Gastrocnemius medialis (tissue), 4 donors: ENCODE measurements at regions not wholly inside any gene's neighbourhood (a gene's known extent, or its start where the extent isn't known, plus 50 kb on each side); places are given as distances from the start of the nearest gene placed in this dataset.

Experiments used
- ATAC-seq, 2 donors: fragments of 150-250 bp; one replicate each; pipeline ENCODE4 v1.9.1; 2016
- DNase-seq, 2 donors: peaks; one replicate each; pipeline ENCODE4 v3.0.0-alpha.2; 2019
- H3K27ac ChIP-seq, 4 donors: fragments of 200-600 bp; sonication (generic); 1 replicate in 1 of 4; 2 replicates in 3 of 4; pipeline ENCODE4 v1.5.1; 2016 to 2018; ENCODE audit warnings: mild to moderate bottlenecking in 2 of 4, moderate library complexity in 1 of 4
- H3K27me3 ChIP-seq, 3 donors: fragments of 200-600 bp; sonication (generic) in 2 of 3; 1 replicate in 1 of 3; 2 replicates in 2 of 3; pipeline versions ENCODE4 v1.5.1 to v1.6.0; 2016 to 2019; ENCODE audit warnings: mild to moderate bottlenecking in 1 of 3, moderate library complexity in 1 of 3
- H3K36me3 ChIP-seq, 2 donors: fragments of 200-600 bp; sonication (generic) in 1 of 2; one replicate each; pipeline ENCODE4 v1.5.1; 2017 to 2018
- H3K4me1 ChIP-seq, 2 donors: fragments of 200-600 bp; sonication (generic) in 1 of 2; one replicate each; pipeline ENCODE4 v1.5.1; 2016 to 2017; ENCODE audit warnings: mild to moderate bottlenecking in 2 of 2
- H3K4me3 ChIP-seq, 4 donors: fragments of 200-600 bp; sonication (generic) in 3 of 4; 1 replicate in 1 of 4; 2 replicates in 3 of 4; pipeline ENCODE4 v1.5.1; 2016 to 2019; ENCODE audit warnings: mild to moderate bottlenecking in 2 of 4
- H3K9me3 ChIP-seq, 3 donors: fragments of 200-600 bp; sonication (generic) in 2 of 3; 1 replicate in 1 of 3; 2 replicates in 2 of 3; pipeline ENCODE4 v1.5.1; 2016 to 2019
- CTCF ChIP-seq, 5 experiments: fragments of 450-650 bp in 3 of 5; fragments of 200-600 bp in 2 of 5; sonication (generic) in 2 of 5; IDR thresholded peaks in 4 of 5; conservative IDR thresholded peaks in 1 of 5; 1 replicate in 4 of 5; 2 replicates in 1 of 5; pipeline ENCODE4 v1.5.1; 2016 to 2019; ENCODE audit warnings: antibody characterized with exemption in 5 of 5, mild to moderate bottlenecking in 3 of 5, moderate library complexity in 3 of 5
- POLR2A ChIP-seq, 2 donors: fragments of 450-650 bp; IDR thresholded peaks; one replicate each; pipeline ENCODE4 v1.6.1; 2017; ENCODE audit warnings: antibody characterized with exemption in 2 of 2, mild to moderate bottlenecking in 2 of 2, moderate library complexity in 2 of 2
- in situ Hi-C, 4 donors: fragments of 200-750 bp; cut with MboI; loops; one replicate each; pipeline versions ENCODE4 v1.15.0 to v1.8.0; 2017; ENCODE audit warnings: low sequenced_read_pairs in 4 of 4
- intact Hi-C: fragments of 100-400 bp; cut with DNase I; formaldehyde crosslinking; loops from one replicate; pipeline ENCODE4 v1.15.1; 2023; ENCODE audit warnings: low total_unique reads

DNA sequence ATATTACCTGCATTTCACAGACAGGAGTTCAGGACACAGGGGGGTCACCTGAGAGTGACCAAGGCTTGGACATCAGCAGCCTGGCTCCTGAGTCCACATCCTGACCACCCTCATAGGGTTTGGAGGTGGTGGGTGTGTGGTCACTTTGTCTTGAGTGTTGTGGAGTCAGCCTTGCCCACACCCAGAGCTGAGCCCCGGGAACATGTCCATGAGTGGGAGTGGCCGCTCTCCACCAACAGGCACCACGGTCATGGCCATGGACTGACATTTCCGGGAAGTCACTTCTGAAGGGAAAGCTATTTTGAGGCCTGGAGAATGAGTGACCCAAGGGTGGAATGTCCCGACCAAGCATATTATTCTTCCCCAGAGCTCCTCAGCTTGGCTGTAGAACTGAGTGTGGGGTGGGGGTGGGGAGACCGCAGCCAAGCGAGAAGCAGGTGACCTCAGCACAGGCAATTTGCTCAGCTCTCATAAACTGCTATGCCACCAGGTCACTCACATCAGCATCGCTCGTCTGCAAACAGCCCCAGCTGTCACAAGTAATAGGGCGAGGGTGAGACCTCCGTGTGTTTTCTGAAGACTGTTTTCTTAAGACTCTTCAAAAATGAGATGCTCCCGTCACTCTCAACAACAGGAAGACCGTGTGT is 348.6 kb upstream of the CDH4 start:
- no peak for DNase-seq
- H3K27me3 ChIP-seq, result no peaks in the 10 kb centered on the region
- in situ Hi-C loops, result no loop called here
- H3K36me3 ChIP-seq, result no peaks in the 10 kb centered on the region
- H3K9me3 ChIP-seq, result no peaks in the 10 kb centered on the region
- H3K4me1 ChIP-seq, result no peaks in the 10 kb centered on the region
- no peak overlapping the region for H3K27ac ChIP-seq
- no peak overlapping the region for H3K4me3 ChIP-seq
- no peak for ATAC-seq
- intact Hi-C loops, result no loop called here
- TF ChIP-seq POLR2A (IDR thresholded peaks at IDR 0.05), result no peak
- TF ChIP-seq CTCF (IDR thresholded peaks at IDR 0.05 in 4 of 5, conservative IDR thresholded peaks at IDR 0.05 in 1 of 5), result no peak

DNA sequence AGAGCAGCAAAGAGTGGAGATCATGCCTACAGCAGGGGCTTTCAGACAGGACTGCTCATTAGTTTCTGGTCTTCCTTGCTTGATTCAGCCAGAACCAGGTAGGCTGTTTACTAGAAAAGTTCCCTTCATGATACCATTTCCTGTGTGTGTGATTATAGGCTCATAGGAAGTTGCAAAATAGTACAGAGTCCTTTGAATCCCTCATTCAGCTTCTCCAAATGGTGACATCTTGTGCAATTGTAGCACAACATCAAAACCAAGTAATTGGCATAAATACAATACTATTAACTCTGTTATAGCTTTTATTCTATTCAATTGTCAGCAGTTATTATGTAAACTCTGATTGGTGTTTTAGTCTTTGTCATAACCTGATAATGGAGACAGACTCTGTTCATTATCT is 347.3 kb upstream of the CDH4 start:
- intact Hi-C loops, result no loop called here
- Histone ChIP-seq H3K4me3 (no peak overlapping the region), H3K27me3 (no peaks in the 10 kb centered on the region), H3K36me3 (no peaks in the 10 kb centered on the region), H3K4me1 (no peaks in the 10 kb centered on the region), H3K27ac (no peak overlapping the region), H3K9me3 (no peaks in the 10 kb centered on the region)
- ATAC-seq, result no peak
- no peak for DNase-seq
- TF ChIP-seq CTCF (IDR thresholded peaks at IDR 0.05 in 4 of 5, conservative IDR thresholded peaks at IDR 0.05 in 1 of 5), result no peak
- no peak for TF ChIP-seq POLR2A (IDR thresholded peaks at IDR 0.05)
- in situ Hi-C loops, result no loop called here

DNA sequence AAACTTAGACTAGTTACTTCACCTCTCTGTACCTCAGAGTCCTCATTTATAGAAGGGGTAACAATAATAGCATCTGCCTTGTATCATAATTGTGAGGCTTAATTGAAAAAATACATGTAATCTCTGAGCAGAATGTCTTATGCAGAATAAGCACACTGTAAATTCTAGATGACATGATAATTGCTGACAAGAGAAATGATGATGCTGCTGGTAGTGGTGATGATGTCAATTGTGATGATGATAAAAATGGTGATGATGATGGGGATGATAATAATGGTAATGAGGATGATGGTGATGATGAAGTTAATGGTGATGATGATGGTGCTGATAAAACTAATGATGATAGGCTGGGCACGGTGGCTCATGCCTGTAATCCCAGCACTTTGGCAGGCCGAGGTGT is 346.1 kb upstream of the CDH4 start:
- no peak for TF ChIP-seq CTCF (IDR thresholded peaks at IDR 0.05 in 4 of 5, conservative IDR thresholded peaks at IDR 0.05 in 1 of 5)
- TF ChIP-seq POLR2A (IDR thresholded peaks at IDR 0.05), result no peak
- in situ Hi-C loops, result no loop called here
- no peak for DNase-seq
- Histone ChIP-seq H3K4me3 (no peak overlapping the region), H3K4me1 (no peaks in the 10 kb centered on the region), H3K27ac (no peak overlapping the region), H3K9me3 (no peaks in the 10 kb centered on the region), H3K36me3 (no peaks in the 10 kb centered on the region), H3K27me3 (no peaks in the 10 kb centered on the region)
- intact Hi-C loops, result no loop called here
- no peak for ATAC-seq

GRCh38 chr20:60906555-60906954 is 345.5 kb upstream of the CDH4 start:
- Histone ChIP-seq H3K4me3 (no peak overlapping the region), H3K4me1 (no peaks in the 10 kb centered on the region), H3K27me3 (no peaks in the 10 kb centered on the region), H3K9me3 (no peaks in the 10 kb centered on the region), H3K27ac (no peak overlapping the region), H3K36me3 (no peaks in the 10 kb centered on the region)
- in situ Hi-C loops, result no loop called here
- ATAC-seq (no peak), DNase-seq (no peak)
- TF ChIP-seq POLR2A (IDR thresholded peaks at IDR 0.05) (no peak), CTCF (IDR thresholded peaks at IDR 0.05 in 4 of 5, conservative IDR thresholded peaks at IDR 0.05 in 1 of 5) (no peak)
- intact Hi-C loops, result no loop called here

DNA sequence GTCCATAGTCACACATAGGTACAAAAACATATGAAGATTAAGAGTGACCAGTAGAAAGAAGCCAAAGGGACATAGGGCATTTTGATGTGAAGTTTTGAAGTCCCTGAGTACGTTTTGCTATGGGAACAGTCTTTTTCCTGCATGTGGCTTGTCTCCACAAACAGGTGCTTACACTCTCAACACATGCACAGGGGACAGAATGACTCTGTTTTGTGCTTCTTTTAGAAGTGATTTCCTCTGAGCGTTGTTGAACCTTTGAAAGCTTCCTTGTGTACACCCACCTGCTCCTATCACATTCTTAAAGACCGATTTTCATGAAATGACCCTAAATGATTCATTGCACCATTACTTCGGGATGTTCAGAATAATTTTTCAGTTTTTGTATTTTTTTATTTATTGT is 338.8 kb upstream of the CDH4 start:
- in situ Hi-C loops, result no loop called here
- ATAC-seq (no peak), DNase-seq (no peak)
- Histone ChIP-seq H3K4me1 (no peaks in the 10 kb centered on the region), H3K4me3 (no peak overlapping the region), H3K27me3 (no peaks in the 10 kb centered on the region), H3K27ac (no peak overlapping the region), H3K36me3 (no peaks in the 10 kb centered on the region), H3K9me3 (no peaks in the 10 kb centered on the region)
- TF ChIP-seq CTCF (IDR thresholded peaks at IDR 0.05 in 4 of 5, conservative IDR thresholded peaks at IDR 0.05 in 1 of 5) (no peak), POLR2A (IDR thresholded peaks at IDR 0.05) (no peak)
- intact Hi-C loops, result no loop called here
